K562 (cell line): ENCODE measurements at regions not wholly inside any gene's neighbourhood (a gene's known extent, or its start where the extent isn't known, plus 50 kb on each side); places are given as distances from the start of the nearest gene placed in this dataset.

Source experiments
- PCBP2 ChIP-seq: fragments of 200-400 bp; formaldehyde crosslinking; IDR thresholded peaks from 2 replicates; pipeline ENCODE4 v1.6.1; 2018; ENCODE audit warnings: low read length, low read depth, mild to moderate bottlenecking, moderate library complexity; ENCODE audit not compliant: poor library complexity, severe bottlenecking
- POLR3G ChIP-seq: IDR thresholded peaks from 2 replicates; pipeline ENCODE4 v1.6.1; 2011; ENCODE audit not compliant: insufficient read length, insufficient replicate concordance; ENCODE audit errors: extremely low read depth
- SMAD2 ChIP-seq: fragments of 150-350 bp; IDR thresholded peaks from 2 replicates; pipeline ENCODE4 v1.6.1; 2014; ENCODE audit warnings: low read depth, mild to moderate bottlenecking, low read length
- TAF7 ChIP-seq: fragments of 450-650 bp; IDR thresholded peaks from 2 replicates; pipeline ENCODE4 v1.6.1; 2016; ENCODE audit warnings: missing genetic modification characterization, missing compliant biosample characterization
- ZKSCAN8 ChIP-seq: fragments of 200-800 bp; sonication (Bioruptor generic); IDR thresholded peaks from 2 replicates; pipeline ENCODE4 v1.6.1; 2016; ENCODE audit warnings: missing genetic modification characterization, missing compliant biosample characterization
- ZNF124 ChIP-seq: sonication (generic); formaldehyde crosslinking; IDR thresholded peaks from 2 replicates; pipeline ENCODE4 v1.8.1; 2022; ENCODE audit warnings: missing genetic modification reagents
- ZNF324 ChIP-seq: fragments of 250-450 bp; sonication (Bioruptor Pico); IDR thresholded peaks from 2 replicates; pipeline ENCODE4 v1.4.0; 2020; ENCODE audit warnings: mild to moderate bottlenecking
- ZNF584 ChIP-seq: fragments of 200-800 bp; sonication (Bioruptor generic); IDR thresholded peaks from 2 replicates; pipeline ENCODE4 v1.6.1; 2016; ENCODE audit warnings: low read depth, mild to moderate bottlenecking, missing genetic modification characterization, missing compliant biosample characterization
- ZNF707 ChIP-seq: fragments of 250-450 bp; sonication (Bioruptor Pico); conservative IDR thresholded peaks from 2 replicates; pipeline ENCODE4 v1.8.0; 2022; ENCODE audit warnings: inconsistent platforms, mild to moderate bottlenecking, moderate library complexity
- TF ChIP-seq, protein P1 (sequence below): fragments of 200-800 bp; sonication (Bioruptor generic); IDR thresholded peaks from 2 replicates; pipeline ENCODE4 v1.6.1; 2016; ENCODE audit warnings: missing genetic modification characterization, missing compliant biosample characterization
- TF ChIP-seq, protein P2 (sequence below): fragments of 250-450 bp; sonication (Bioruptor Pico); IDR thresholded peaks from 2 replicates; pipeline ENCODE4 v1.4.0; 2020; ENCODE audit warnings: mild to moderate bottlenecking, moderate library complexity, borderline replicate concordance
- TF ChIP-seq, protein P3 (sequence below): sonication (generic); formaldehyde crosslinking; IDR thresholded peaks from 2 replicates; pipeline ENCODE4 v1.8.1; 2022; ENCODE audit warnings: missing genetic modification reagents
- TF ChIP-seq, protein P4 (sequence below): fragments of 250-450 bp; sonication (Bioruptor Pico); IDR thresholded peaks from 2 replicates; pipeline ENCODE4 v1.4.0; 2020
- TF ChIP-seq, protein P5 (sequence below), 3 experiments: fragments of 200-800 bp in 1 of 3; fragments of 250-450 bp in 1 of 3; fragments of 450-650 bp in 1 of 3; sonication (Bioruptor Pico) in 1 of 3; sonication (Bioruptor generic) in 1 of 3; formaldehyde crosslinking in 1 of 3; IDR thresholded peaks; 2 replicates each; pipeline versions ENCODE4 v1.6.1 to v1.8.0; 2016 to 2022; ENCODE audit warnings: mild to moderate bottlenecking in 2 of 3, missing genetic modification characterization in 2 of 3, missing compliant biosample characterization in 1 of 3, moderate library complexity in 1 of 3

DNA sequence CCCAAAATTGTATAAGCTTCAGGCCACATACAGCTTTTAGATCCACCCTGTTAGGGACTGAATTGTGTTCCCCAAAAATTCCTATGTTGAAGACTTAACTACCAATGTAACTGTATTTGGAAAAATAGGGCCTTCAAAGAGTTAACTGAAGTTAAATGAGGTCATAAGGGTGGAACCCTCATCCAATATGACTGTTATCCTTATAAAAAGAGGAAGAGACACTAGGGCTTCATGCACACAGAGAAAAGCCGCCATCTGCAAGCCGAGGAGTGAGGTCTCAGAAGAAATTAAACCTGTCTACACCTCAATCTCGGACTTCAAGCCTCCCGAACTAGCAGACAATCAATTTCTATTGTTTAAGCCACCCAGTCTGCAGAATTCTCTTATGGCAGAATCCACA lies 317.9 kb upstream of the NFE2L3 start (continued):
- TF ChIP-seq, protein P1, sequence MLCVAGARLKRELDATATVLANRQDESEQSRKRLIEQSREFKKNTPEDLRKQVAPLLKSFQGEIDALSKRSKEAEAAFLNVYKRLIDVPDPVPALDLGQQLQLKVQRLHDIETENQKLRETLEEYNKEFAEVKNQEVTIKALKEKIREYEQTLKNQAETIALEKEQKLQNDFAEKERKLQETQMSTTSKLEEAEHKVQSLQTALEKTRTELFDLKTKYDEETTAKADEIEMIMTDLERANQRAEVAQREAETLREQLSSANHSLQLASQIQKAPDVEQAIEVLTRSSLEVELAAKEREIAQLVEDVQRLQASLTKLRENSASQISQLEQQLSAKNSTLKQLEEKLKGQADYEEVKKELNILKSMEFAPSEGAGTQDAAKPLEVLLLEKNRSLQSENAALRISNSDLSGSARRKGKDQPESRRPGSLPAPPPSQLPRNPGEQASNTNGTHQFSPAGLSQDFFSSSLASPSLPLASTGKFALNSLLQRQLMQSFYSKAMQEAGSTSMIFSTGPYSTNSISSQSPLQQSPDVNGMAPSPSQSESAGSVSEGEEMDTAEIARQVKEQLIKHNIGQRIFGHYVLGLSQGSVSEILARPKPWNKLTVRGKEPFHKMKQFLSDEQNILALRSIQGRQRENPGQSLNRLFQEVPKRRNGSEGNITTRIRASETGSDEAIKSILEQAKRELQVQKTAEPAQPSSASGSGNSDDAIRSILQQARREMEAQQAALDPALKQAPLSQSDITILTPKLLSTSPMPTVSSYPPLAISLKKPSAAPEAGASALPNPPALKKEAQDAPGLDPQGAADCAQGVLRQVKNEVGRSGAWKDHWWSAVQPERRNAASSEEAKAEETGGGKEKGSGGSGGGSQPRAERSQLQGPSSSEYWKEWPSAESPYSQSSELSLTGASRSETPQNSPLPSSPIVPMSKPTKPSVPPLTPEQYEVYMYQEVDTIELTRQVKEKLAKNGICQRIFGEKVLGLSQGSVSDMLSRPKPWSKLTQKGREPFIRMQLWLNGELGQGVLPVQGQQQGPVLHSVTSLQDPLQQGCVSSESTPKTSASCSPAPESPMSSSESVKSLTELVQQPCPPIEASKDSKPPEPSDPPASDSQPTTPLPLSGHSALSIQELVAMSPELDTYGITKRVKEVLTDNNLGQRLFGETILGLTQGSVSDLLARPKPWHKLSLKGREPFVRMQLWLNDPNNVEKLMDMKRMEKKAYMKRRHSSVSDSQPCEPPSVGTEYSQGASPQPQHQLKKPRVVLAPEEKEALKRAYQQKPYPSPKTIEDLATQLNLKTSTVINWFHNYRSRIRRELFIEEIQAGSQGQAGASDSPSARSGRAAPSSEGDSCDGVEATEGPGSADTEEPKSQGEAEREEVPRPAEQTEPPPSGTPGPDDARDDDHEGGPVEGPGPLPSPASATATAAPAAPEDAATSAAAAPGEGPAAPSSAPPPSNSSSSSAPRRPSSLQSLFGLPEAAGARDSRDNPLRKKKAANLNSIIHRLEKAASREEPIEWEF (CRISPR knock-in tag): no peak
- TF ChIP-seq ZKSCAN8 (CRISPR knock-in tag) (no peak), PCBP2 (no peak), ZNF124 (no peak), ZNF584 (CRISPR knock-in tag) (no peak), ZNF707 (no peak), POLR3G (no peak), TAF7 (tag) (no peak), SMAD2 (no peak), ZNF324 (CRISPR knock-in tag) (no peak)
- TF ChIP-seq, protein P2, sequence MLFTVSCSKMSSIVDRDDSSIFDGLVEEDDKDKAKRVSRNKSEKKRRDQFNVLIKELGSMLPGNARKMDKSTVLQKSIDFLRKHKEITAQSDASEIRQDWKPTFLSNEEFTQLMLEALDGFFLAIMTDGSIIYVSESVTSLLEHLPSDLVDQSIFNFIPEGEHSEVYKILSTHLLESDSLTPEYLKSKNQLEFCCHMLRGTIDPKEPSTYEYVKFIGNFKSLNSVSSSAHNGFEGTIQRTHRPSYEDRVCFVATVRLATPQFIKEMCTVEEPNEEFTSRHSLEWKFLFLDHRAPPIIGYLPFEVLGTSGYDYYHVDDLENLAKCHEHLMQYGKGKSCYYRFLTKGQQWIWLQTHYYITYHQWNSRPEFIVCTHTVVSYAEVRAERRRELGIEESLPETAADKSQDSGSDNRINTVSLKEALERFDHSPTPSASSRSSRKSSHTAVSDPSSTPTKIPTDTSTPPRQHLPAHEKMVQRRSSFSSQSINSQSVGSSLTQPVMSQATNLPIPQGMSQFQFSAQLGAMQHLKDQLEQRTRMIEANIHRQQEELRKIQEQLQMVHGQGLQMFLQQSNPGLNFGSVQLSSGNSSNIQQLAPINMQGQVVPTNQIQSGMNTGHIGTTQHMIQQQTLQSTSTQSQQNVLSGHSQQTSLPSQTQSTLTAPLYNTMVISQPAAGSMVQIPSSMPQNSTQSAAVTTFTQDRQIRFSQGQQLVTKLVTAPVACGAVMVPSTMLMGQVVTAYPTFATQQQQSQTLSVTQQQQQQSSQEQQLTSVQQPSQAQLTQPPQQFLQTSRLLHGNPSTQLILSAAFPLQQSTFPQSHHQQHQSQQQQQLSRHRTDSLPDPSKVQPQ (CRISPR knock-in tag): no peak
- TF ChIP-seq, protein P3, sequence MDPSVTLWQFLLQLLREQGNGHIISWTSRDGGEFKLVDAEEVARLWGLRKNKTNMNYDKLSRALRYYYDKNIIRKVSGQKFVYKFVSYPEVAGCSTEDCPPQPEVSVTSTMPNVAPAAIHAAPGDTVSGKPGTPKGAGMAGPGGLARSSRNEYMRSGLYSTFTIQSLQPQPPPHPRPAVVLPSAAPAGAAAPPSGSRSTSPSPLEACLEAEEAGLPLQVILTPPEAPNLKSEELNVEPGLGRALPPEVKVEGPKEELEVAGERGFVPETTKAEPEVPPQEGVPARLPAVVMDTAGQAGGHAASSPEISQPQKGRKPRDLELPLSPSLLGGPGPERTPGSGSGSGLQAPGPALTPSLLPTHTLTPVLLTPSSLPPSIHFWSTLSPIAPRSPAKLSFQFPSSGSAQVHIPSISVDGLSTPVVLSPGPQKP (CRISPR knock-in tag): no peak
- TF ChIP-seq, protein P4, sequence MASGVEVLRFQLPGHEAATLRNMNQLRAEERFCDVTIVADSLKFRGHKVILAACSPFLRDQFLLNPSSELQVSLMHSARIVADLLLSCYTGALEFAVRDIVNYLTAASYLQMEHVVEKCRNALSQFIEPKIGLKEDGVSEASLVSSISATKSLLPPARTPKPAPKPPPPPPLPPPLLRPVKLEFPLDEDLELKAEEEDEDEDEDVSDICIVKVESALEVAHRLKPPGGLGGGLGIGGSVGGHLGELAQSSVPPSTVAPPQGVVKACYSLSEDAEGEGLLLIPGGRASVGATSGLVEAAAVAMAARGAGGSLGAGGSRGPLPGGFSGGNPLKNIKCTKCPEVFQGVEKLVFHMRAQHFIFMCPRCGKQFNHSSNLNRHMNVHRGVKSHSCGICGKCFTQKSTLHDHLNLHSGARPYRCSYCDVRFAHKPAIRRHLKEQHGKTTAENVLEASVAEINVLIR: no peak
- TF ChIP-seq, protein P5, sequence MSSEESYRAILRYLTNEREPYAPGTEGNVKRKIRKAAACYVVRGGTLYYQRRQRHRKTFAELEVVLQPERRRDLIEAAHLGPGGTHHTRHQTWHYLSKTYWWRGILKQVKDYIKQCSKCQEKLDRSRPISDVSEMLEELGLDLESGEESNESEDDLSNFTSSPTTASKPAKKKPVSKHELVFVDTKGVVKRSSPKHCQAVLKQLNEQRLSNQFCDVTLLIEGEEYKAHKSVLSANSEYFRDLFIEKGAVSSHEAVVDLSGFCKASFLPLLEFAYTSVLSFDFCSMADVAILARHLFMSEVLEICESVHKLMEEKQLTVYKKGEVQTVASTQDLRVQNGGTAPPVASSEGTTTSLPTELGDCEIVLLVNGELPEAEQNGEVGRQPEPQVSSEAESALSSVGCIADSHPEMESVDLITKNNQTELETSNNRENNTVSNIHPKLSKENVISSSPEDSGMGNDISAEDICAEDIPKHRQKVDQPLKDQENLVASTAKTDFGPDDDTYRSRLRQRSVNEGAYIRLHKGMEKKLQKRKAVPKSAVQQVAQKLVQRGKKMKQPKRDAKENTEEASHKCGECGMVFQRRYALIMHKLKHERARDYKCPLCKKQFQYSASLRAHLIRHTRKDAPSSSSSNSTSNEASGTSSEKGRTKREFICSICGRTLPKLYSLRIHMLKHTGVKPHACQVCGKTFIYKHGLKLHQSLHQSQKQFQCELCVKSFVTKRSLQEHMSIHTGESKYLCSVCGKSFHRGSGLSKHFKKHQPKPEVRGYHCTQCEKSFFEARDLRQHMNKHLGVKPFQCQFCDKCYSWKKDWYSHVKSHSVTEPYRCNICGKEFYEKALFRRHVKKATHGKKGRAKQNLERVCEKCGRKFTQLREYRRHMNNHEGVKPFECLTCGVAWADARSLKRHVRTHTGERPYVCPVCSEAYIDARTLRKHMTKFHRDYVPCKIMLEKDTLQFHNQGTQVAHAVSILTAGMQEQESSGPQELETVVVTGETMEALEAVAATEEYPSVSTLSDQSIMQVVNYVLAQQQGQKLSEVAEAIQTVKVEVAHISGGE (CRISPR knock-in tag; IDR thresholded peaks at IDR 0.05): 0 out of 6 replicates have a peak, but pooled peaks of 1 of the 3 experiments have one; percentile 25
